K562 (cell line): ENCODE measurements at regions not wholly inside any gene's neighbourhood (a gene's known extent, or its start where the extent isn't known, plus 50 kb on each side); places are given as distances from the start of the nearest gene placed in this dataset.

ENCODE experiments used
- ATAC-seq: fragments of 200-7000 bp; cut with Tn5 transposase; 3 replicates; pipeline ENCODE4 v1.9.1; 2020; ENCODE audit warnings: moderate library complexity
- BruUV-seq: library from RNA; stranded (reverse); fragments of 400-500 nt; replicated peaks from 2 replicates; lab custom pipeline; 2021; lab: Mats Ljungman, UMichigan
- CTCF ChIA-PET: fragments of 300-600 bp; formaldehyde crosslinking; extraction: SDS; loops from one replicate; lab custom pipeline; 2021; ENCODE audit warnings: low intra/inter-chr PET ratio; lab: Yijun Ruan, JAX
- POLR2A ChIA-PET: fragments of 300-600, 350-650 bp; sonication (Branson Sonifier 250); formaldehyde crosslinking; extraction: SDS; loops from one replicate; lab custom pipeline; 2021; ENCODE audit warnings: antibody characterized with exemption, inconsistent platforms; lab: Yijun Ruan, JAX
- DNase-seq, 4 experiments: peaks; one replicate each; pipeline versions ENCODE4 v3.0.0 to v3.0.0-alpha.2; 2011 to 2018; ENCODE audit warnings: low spot score in 3 of 4, mixed read lengths in 3 of 4; ENCODE audit errors: extremely low read depth in 1 of 4
- FAIRE-seq: peaks from 2 replicates; lab custom pipeline; 2011; peaks lifted over from hg19 to GRCh38; lab: Jason Lieb, UNC
- H2AFZ ChIP-seq: 2 replicates; pipeline ENCODE4 v1.6.0; 2011; ENCODE audit warnings: low read depth, low read length, control low read depth, inconsistent platforms
- H3K27ac ChIP-seq: fragments of 200-600 bp; 3 replicates; pipeline ENCODE4 v1.8.0; 2011; ENCODE audit warnings: low read depth, mild to moderate bottlenecking, control low read depth, inconsistent platforms, low read length, moderate library complexity, mixed read lengths; ENCODE audit errors: extremely low read depth
- H3K27me3 ChIP-seq, 2 experiments: fragments of 300-600 bp in 1 of 2; 2 replicates in 1 of 2; 3 replicates in 1 of 2; pipeline versions ENCODE4 v1.6.0 to v1.8.0; 2011; ENCODE audit warnings: inconsistent platforms in 2 of 2, low read length in 2 of 2, mild to moderate bottlenecking in 1 of 2, mixed read lengths in 1 of 2, moderate library complexity in 1 of 2; ENCODE audit not compliant: control insufficient read depth in 2 of 2, insufficient read depth in 2 of 2
- H3K36me3 ChIP-seq: fragments of 300-600 bp; 3 replicates; pipeline ENCODE4 v1.8.0; 2011; ENCODE audit warnings: mild to moderate bottlenecking, low read length, inconsistent platforms; ENCODE audit not compliant: control insufficient read depth, insufficient read depth
- H3K4me1 ChIP-seq, 2 experiments: fragments of 200-600 bp in 1 of 2; replicated peaks in 1 of 2; 2 replicates in 1 of 2; 3 replicates in 1 of 2; pipeline versions ENCODE4 v1.5.1 to v1.8.0; 2011; ENCODE audit warnings: inconsistent platforms in 2 of 2, low read length in 2 of 2, mild to moderate bottlenecking in 1 of 2, mixed read lengths in 1 of 2, moderate library complexity in 1 of 2; ENCODE audit not compliant: control insufficient read depth in 2 of 2, insufficient read depth in 2 of 2
- H3K4me2 ChIP-seq: 2 replicates; pipeline ENCODE4 v1.6.1; 2011; ENCODE audit warnings: low read length, control low read depth, inconsistent platforms, mixed read lengths; ENCODE audit not compliant: insufficient read depth
- H3K4me3 ChIP-seq: fragments of 200-600 bp; sonication (generic), shearing (Covaris generic); 2 replicates; pipeline ENCODE4 v1.5.1; 2016; ENCODE audit warnings: control low read depth, inconsistent platforms
- H3K79me2 ChIP-seq: fragments of 200-600 bp; 3 replicates; pipeline ENCODE4 v1.8.0; 2011; ENCODE audit warnings: low read length, inconsistent platforms; ENCODE audit not compliant: control insufficient read depth, insufficient read depth
- H3K9ac ChIP-seq, 2 experiments: 2 replicates each; pipeline versions ENCODE4 v1.6.0 to v1.6.1; 2011; ENCODE audit warnings: low read depth in 2 of 2, low read length in 2 of 2, control low read depth in 1 of 2, inconsistent platforms in 1 of 2, mild to moderate bottlenecking in 1 of 2, mixed read lengths in 1 of 2; ENCODE audit not compliant: insufficient read depth in 1 of 2
- H3K9me1 ChIP-seq: one replicate; pipeline ENCODE4 v1.6.0; 2011; ENCODE audit warnings: inconsistent platforms, mild to moderate bottlenecking, low read length, moderate library complexity; ENCODE audit not compliant: control insufficient read depth, insufficient read depth
- H3K9me3 ChIP-seq: replicated peaks from 2 replicates; pipeline ENCODE4 v1.5.1; 2011; ENCODE audit warnings: low read depth, low read length, inconsistent platforms; ENCODE audit not compliant: control insufficient read depth, insufficient read depth
- H4K20me1 ChIP-seq: replicated peaks from 2 replicates; pipeline ENCODE4 v1.6.1; 2011; ENCODE audit warnings: low read length, inconsistent platforms, mixed read lengths; ENCODE audit not compliant: control insufficient read depth, insufficient read depth
- AFF4 ChIP-seq: sonication (generic); formaldehyde crosslinking; IDR thresholded peaks from 2 replicates; pipeline ENCODE4 v1.8.0; 2023; ENCODE audit warnings: mild to moderate bottlenecking, missing genetic modification reagents
- ESRRA ChIP-seq: fragments of 450-650 bp; IDR thresholded peaks from 2 replicates; pipeline ENCODE4 v1.6.1; 2014; ENCODE audit warnings: low read depth, mild to moderate bottlenecking, moderate library complexity, borderline replicate concordance
- MAX ChIP-seq: sonication (generic); formaldehyde crosslinking; IDR thresholded peaks from 2 replicates; pipeline ENCODE4 v1.9.0; 2022; ENCODE audit warnings: mild to moderate bottlenecking, missing genetic modification reagents
- MITF ChIP-seq: IDR thresholded peaks from 2 replicates; pipeline ENCODE4 v1.6.1; 2014; ENCODE audit warnings: antibody characterized with exemption
- MTA1 ChIP-seq: fragments of 450-650 bp; IDR thresholded peaks from 2 replicates; pipeline ENCODE4 v1.6.1; 2017; ENCODE audit warnings: borderline replicate concordance
- RBM25 ChIP-seq: fragments of 200-400 bp; formaldehyde crosslinking; IDR thresholded peaks from 2 replicates; pipeline ENCODE4 v1.6.1; 2018; ENCODE audit warnings: low read length, low read depth, moderate library complexity; ENCODE audit not compliant: severe bottlenecking
- ZNF316 ChIP-seq: fragments of 450-650 bp; IDR thresholded peaks from 2 replicates; pipeline ENCODE4 v1.6.1; 2016
- WGBS: fragments of 100-300 bp; shearing (Covaris generic); methylation state at CpG from one replicate; pipeline ENCODE4 v1.1.6; 2016; ENCODE audit warnings: low coverage, mixed read lengths; ENCODE audit not compliant: insufficient coverage; ENCODE audit errors: missing lambda C conversion rate; 5-methylcytosine and 5-hydroxymethylcytosine counted together
- in situ Hi-C: fragments of 300-500 bp; cut with MboI; formaldehyde crosslinking; loops from 4 replicates; pipeline ENCODE4 v1.15.0; 2018; ENCODE audit warnings: inconsistent platforms, mixed read lengths
- intact Hi-C: fragments of 100-400 bp; cut with micrococcal nuclease; formaldehyde crosslinking; loops from 2 replicates; pipeline ENCODE4 v1.14.2; 2022

- TF ChIP-seq RBM25 (no peak), MITF (no peak), MAX (CRISPR knock-in tag) (no peak), AFF4 (CRISPR knock-in tag) (no peak)
Observed at GRCh38 chr2:176745543-176746200, 466.9 kb upstream of the HNRNPA3 start (continued).

- no peak overlapping the region for H2AFZ ChIP-seq
- no peaks in the 10 kb centered on the region for H3K36me3 ChIP-seq
- H3K79me2 ChIP-seq = no peaks in the 10 kb centered on the region
- H3K9ac ChIP-seq = no peak overlapping the region
- no peaks in the 10 kb centered on the region for H3K9me1 ChIP-seq
- peaks cover 3 to 4% of the 10 kb centered on the region in 2 experiments; a peak in 2 of 5 replicates for H3K27me3 ChIP-seq
- intact Hi-C loops (no loop called here), in situ Hi-C loops (no loop called here)
- ATAC-seq = no peak
- TF ChIP-seq ZNF316 (0 out of 2 replicates have a peak, but pooled peaks have one; percentile 8), ESRRA (no peak), MTA1 (no peak)
- no peak overlapping the region for H3K4me2 ChIP-seq
- no peaks in the 10 kb centered on the region for H4K20me1 ChIP-seq
- WGBS = under 1% methylated on average over 7 of the region's 7 CpGs
- no peak overlapping the region for H3K4me3 ChIP-seq
- no peak overlapping the region for H3K27ac ChIP-seq
- no peak for FAIRE-seq
- ChIA-PET POLR2A (no interaction called here), CTCF (no interaction called here)
- H3K9me3 ChIP-seq = no peaks in the 10 kb centered on the region
- H3K4me1 ChIP-seq = no peaks in the 10 kb centered on the region
- DNase-seq = no peak
- no TSS peak for BruUV-seq
Observed at GRCh38 chr2:176746411-176746810, 466.2 kb upstream of the HNRNPA3 start.
